Renal cortex interstitium (tissue), 11 donors: ENCODE measurements at regions not wholly inside any gene's neighbourhood (a gene's known extent, or its start where the extent isn't known, plus 50 kb on each side); places are given as distances from the start of the nearest gene placed in this dataset.

Experiments
- DNase-seq, 11 donors: peaks; one replicate each; pipeline ENCODE4 v3.0.0-alpha.2; 2013; ENCODE audit warnings: low read depth in 9 of 11, low spot score in 4 of 11; ENCODE audit errors: extremely low read depth in 1 of 11

DNA sequence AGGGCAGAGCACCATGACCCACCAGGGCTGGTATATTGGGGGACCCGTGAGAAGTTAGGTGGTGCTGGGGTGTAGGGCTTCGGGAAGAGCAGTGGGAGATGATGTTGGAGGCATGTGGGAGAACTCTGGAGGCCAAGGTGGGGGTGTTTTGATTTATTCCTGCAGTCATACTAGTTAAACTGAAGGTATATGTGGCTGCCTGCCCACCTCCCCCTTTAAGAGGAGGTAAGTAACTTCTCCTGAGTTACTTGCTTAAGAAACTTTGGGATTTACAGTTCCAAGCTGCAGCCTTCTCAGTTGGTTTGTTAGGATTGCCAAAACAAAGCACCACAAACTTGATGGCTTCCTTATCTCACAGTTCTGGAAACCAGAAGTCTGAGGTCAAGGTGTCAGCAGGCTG lies 73.1 kb upstream of the AGBL1 start:
- DNase-seq, result no peak

DNA sequence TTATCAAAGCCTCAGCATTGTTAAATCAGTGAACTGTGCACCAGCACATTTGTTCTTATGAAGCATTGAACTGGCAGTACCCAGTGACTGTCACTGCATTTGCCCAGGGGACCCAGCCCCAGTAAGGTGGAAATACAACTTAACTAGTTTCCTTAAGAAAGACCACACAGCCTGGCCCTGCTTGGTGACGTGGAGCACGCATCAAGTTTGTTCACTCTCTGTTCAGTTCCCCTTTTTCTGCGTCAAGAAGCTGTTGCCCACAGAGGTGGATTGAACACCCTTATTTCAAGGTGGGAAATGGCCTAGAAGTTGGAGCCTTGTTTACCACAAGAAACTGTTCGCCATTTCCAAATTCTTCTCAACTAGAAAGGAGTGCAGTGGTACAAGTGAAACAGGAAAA lies 69.9 kb upstream of the AGBL1 start:
- DNase-seq, result no peak

DNA sequence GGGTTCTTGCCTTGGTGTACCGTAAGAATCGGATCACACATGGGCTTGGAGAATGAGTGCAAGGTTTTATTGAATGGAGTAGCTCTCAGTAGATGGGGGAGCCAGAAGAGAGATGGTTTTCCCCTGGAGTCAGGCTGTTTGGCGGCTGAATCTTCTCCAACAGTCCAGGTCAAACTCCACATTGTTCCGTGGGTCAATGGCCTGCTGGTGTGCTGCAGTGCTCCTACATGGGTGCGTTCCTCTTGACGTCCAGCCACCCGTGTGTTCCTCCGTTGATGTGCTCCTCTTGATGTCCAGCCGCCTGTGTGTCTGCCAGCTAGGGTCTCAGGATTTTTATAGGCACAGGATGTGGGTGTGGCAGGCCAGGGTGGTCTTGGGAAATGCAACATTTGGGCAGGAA lies 69.3 kb upstream of the AGBL1 start:
- DNase-seq, result no peak

DNA sequence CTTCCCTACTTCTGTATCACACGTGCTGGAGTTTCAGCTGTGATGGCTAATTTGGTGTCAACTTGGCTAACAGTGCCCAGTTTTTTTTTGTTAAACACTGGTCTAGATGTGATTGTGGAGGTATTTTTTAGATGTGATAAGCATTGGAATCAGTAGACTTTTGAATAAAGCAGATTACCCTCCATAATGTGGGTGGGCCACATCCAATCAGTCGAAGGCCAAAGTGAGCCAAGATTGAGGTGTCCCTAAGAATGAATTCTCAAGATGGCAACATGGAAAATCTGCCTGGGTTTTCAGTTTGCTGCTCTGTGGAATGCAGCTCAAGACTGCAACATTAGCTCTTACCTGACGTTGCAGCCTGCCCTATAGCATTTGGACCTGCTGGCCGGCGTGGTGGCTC lies 68.8 kb upstream of the AGBL1 start:
- DNase-seq, result no peak

DNA sequence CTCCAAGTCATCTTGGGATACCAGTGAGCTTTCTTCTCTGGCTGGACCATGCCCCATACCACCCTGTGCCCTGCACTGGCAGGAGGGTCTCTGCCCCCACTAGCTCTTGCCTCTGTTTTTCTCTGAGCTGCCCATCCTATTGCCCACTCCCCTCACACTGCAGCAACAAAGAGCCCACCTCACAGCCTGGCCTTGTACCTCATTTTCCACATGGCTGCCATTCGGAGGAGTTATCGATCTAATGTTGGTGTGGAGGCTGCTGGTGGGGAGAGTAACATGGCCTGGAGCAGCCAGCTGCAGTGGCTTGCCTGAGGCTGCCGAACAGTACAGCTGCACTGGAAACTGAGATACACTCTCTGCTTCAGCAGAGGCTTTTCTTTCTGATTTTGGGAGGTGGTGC lies 65.7 kb upstream of the AGBL1 start:
- DNase-seq, result no peak

DNA sequence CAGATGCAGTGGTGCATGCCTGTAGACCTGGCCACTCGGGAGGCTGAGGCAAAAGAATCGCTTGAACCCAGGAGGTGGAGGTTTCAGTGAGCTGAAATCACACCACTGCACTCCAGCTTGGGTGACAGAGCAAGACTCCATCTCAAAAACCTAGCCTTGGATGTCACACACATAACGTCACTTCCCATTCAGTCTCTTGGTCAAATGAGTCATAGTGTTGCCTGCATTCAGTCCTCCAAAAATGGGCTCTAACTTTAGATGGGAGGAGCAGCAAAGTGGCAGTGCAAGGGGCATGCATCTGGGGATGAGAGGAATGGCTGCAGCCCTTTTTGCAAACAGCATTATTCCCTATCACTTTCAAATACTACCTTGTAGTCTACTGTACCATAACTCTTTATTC lies 62.9 kb upstream of the AGBL1 start:
- DNase-seq, result no peak

DNA sequence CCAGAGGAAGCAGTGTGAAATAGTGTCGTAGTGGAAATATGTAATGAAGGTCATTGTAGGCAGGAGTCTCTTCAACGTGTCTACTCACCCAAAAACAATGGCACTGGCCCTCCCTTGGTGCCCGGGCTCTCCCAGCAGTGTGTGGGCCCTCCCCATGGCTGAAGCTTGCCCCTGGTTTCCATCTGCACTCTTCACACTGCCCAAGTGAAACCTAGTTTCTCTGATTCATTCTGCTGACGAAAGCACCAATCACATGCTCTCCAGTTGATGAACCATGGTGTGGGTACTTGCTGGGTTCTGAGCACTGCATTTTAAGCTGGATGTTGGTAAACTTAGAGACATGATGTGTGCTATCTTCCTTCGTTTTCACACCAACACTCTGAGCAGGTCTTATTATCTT lies 61.0 kb upstream of the AGBL1 start:
- DNase-seq, result no peak

DNA sequence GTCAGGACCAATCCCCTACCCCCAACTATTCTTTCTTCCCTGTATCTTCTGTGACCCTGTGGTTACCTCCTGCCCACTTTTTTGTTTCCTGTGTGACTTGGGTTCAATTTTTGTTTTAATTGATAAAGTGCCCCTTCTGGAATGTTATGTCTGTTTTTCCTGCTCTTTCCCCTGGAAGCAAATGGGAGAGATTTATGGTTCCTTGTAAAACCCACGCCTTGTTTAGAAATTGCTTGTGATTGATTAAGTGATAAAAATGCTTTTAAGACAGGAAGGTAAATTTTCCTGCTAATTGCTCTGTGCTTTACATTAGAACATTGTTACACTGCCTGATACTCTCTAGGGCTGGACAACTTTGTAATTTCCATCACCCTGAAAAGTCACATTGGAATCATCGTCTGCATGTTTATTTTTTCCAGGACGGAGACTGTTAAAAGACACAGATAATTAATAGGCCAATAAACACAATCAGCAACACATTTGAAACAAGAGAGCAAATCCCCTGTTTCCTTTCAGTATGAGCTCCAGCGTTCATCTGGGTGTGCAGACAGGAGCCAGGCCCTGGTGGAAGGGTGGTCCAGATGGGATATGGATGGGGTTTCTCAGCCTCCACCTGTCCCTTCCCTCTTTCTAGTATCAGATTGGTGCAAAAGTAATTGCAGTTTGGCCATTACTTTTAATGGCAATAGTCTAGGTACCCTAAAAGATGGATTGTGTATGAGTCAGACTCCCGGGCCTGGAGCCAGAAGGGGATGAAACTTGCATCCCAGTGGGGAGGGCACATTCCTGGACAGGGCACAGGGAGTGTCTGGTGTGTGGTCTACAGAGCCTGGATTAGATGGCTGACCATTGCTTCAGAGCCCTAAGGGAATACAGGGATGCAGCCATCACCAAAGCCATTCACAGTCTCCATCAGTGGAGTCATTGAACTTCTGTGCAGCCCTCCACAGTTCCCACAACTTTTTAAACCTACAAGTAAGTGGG lies 58.1 kb upstream of the AGBL1 start:
- no peak for DNase-seq

DNA sequence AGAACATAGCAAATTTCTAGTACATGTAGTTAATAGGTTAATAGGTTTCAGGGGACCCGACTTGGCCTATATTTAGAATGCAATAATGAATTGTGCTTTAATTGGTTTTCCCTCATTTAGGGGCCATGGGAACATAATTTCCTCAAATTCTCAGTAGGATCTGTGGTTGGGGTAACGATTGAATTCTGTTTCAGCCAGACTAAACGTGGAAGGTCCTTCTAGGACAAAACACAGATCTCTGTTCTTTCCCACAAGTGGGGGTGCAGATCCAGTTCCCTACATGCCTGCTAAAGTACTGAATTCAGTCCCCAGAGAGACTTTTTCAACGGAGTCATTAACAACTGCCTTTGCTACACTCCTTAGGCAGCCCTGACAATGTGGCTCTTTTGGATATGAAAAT lies 50.7 kb upstream of the AGBL1 start:
- no peak for DNase-seq
